ENCODE measurements at regions not wholly inside any gene's neighbourhood (a gene's known extent, or its start where the extent isn't known, plus 50 kb on each side); places are given as distances from the start of the nearest gene placed in this dataset.

DNA sequence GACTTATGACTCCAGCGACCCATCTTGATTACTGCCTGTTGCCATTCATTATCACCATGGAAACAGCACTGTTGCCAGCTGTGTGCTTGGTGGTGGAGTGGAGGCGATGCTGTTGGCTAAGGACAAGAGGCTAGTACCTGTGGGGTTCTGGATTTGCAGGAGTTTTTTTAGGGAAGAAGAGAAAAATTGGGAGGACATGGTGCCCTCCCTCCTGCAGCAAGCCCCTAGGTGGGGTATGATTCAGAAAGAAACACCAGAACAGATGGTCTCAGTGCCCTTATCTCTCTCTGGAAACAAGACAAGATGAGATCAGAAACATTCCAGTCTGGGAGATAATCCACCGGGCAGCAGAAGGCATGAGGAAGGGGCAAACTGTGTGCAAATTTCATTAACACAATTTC is 87.8 kb upstream of the TLR4 start:
- no peak for TF ChIP-seq SMC3 (IDR thresholded peaks at IDR 0.05)
- no peak for TF ChIP-seq RNF2 (IDR thresholded peaks at IDR 0.05; ENCODE audit: borderline replicate concordance, low read depth)
- TF ChIP-seq GATA3 (IDR thresholded peaks at IDR 0.05; ENCODE audit: borderline replicate concordance): no peak
- no peak for TF ChIP-seq ZFP36 (IDR thresholded peaks at IDR 0.05; ENCODE audit: borderline replicate concordance, partially characterized antibody)
